ENCODE measurements at regions not wholly inside any gene's neighbourhood (a gene's known extent, or its start where the extent isn't known, plus 50 kb on each side); places are given as distances from the start of the nearest gene placed in this dataset.

GRCh38 chr10:117805139-117805538 lies 241.6 kb downstream of the RAB11FIP2 start:
- TF ChIP-seq JUN (IDR thresholded peaks at IDR 0.05; ENCODE audit: low read depth, low read length) (no peak), EZH2 (IDR thresholded peaks at IDR 0.05; ENCODE audit: low read depth, low read length, severe bottlenecking) (no peak), SIN3A (conservative IDR thresholded peaks at IDR 0.05 in 1 of 2, IDR thresholded peaks at IDR 0.05 in 1 of 2; ENCODE audit: low read depth in 1 of 2, low read length in 2 of 2) (no peak), POLR2A (IDR thresholded peaks at IDR 0.05; ENCODE audit: control extremely low read depth in 1 of 2, low read depth in 2 of 2, low read length in 2 of 2) (no peak), RXRA (IDR thresholded peaks at IDR 0.05; ENCODE audit: insufficient read depth, low read depth, low read length) (no peak)
- TF ChIP-seq, protein P1, sequence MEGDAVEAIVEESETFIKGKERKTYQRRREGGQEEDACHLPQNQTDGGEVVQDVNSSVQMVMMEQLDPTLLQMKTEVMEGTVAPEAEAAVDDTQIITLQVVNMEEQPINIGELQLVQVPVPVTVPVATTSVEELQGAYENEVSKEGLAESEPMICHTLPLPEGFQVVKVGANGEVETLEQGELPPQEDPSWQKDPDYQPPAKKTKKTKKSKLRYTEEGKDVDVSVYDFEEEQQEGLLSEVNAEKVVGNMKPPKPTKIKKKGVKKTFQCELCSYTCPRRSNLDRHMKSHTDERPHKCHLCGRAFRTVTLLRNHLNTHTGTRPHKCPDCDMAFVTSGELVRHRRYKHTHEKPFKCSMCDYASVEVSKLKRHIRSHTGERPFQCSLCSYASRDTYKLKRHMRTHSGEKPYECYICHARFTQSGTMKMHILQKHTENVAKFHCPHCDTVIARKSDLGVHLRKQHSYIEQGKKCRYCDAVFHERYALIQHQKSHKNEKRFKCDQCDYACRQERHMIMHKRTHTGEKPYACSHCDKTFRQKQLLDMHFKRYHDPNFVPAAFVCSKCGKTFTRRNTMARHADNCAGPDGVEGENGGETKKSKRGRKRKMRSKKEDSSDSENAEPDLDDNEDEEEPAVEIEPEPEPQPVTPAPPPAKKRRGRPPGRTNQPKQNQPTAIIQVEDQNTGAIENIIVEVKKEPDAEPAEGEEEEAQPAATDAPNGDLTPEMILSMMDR (IDR thresholded peaks at IDR 0.05; ENCODE audit: control extremely low read depth in 1 of 3, insufficient read depth in 1 of 3, low read depth in 1 of 3, low read length in 3 of 3) = no peak

All from H1 (cell line).